Heart left ventricle (tissue), 16 donors: ENCODE measurements at regions not wholly inside any gene's neighbourhood (a gene's known extent, or its start where the extent isn't known, plus 50 kb on each side); places are given as distances from the start of the nearest gene placed in this dataset.

Source experiments
- ATAC-seq, 4 donors: fragments of 200-7000 bp; cut with Tn5 transposase; one replicate each; pipeline ENCODE4 v1.9.1; 2020 to 2022; ENCODE audit warnings: moderate library complexity in 4 of 4, mild to moderate bottlenecking in 3 of 4, moderate number of reproducible peaks in 1 of 4
- DNase-seq, 5 donors: peaks; one replicate each; pipeline ENCODE4 v3.0.0-alpha.2; 2020
- H3K27ac ChIP-seq, 12 donors: fragments of 200-600 bp; sonication (generic) in 4 of 12; one replicate each; pipeline versions ENCODE4 v1.5.0 to v1.8.0; 2016 to 2022; ENCODE audit warnings: mild to moderate bottlenecking in 2 of 12
- H3K27me3 ChIP-seq, 9 donors: fragments of 200-600 bp; sonication (generic) in 2 of 9; one replicate each; pipeline versions ENCODE4 v1.5.1 to v1.8.0; 2016 to 2022; ENCODE audit warnings: mild to moderate bottlenecking in 3 of 9
- H3K36me3 ChIP-seq, 9 donors: fragments of 200-600 bp; sonication (generic) in 2 of 9; one replicate each; pipeline versions ENCODE4 v1.5.0 to v1.8.0; 2018 to 2022; ENCODE audit warnings: mild to moderate bottlenecking in 2 of 9
- H3K4me1 ChIP-seq, 12 donors: fragments of 200-600 bp; sonication (generic) in 4 of 12; one replicate each; pipeline versions ENCODE4 v1.5.0 to v1.8.0; 2016 to 2022; ENCODE audit warnings: mild to moderate bottlenecking in 3 of 12
- H3K4me3 ChIP-seq, 12 donors: fragments of 200-600 bp; sonication (generic) in 4 of 12; one replicate each; pipeline versions ENCODE4 v1.5.0 to v1.8.0; 2017 to 2022; ENCODE audit warnings: mild to moderate bottlenecking in 9 of 12, moderate library complexity in 4 of 12
- H3K9me3 ChIP-seq, 12 donors: fragments of 200-600 bp; sonication (generic) in 4 of 12; one replicate each; pipeline versions ENCODE4 v1.5.0 to v1.8.0; 2016 to 2022; ENCODE audit warnings: mild to moderate bottlenecking in 1 of 12
- CTCF ChIP-seq, 12 donors: fragments of 200-600 bp; sonication (generic) in 4 of 12; IDR thresholded peaks; one replicate each; pipeline versions ENCODE4 v1.5.0 to v1.8.0; 2018 to 2022; ENCODE audit warnings: antibody characterized with exemption in 12 of 12, mild to moderate bottlenecking in 5 of 12
- POLR2A ChIP-seq, 2 donors: fragments of 450-650 bp; IDR thresholded peaks; one replicate each; pipeline ENCODE4 v1.6.1; 2017; ENCODE audit warnings: antibody characterized with exemption in 2 of 2, mild to moderate bottlenecking in 2 of 2, moderate library complexity in 2 of 2
- WGBS, 4 donors: extraction: QIAGEN DNeasy Blood & Tissue Kit in 2 of 4; methylation state at CpG; one replicate each; pipeline versions ENCODE4 v1.1.5 to v1.1.7; 2013 to 2018; 5-methylcytosine and 5-hydroxymethylcytosine counted together
- intact Hi-C, 10 donors: fragments of 100-400 bp; cut with DNase I; formaldehyde crosslinking; loops; one replicate each; pipeline versions ENCODE4 v1.11.1 to v1.14.2; 2022
- donor health status: ischemic (EF 13 %, LVEDD 7.1; RV severe dilation, severe dysfunction).
- donor health status: healthy with polysubstance abuse.
- donor health status: DM: no; HTN: yes; CAD: no.
- donor health status: DM: no; HTN: no; CAD: no.
- donor health status: ischemic (EF 25% LVEDD 6.9; RV normal size, moderate dysfunction).
- donor health status: ischemic (EF 25% LVEDD 5.7; RV mildly dilated, moderate dysfunction).
- donor health status: healthy.
- donor health status: DM: yes; HTN: yes; CAD: no.
- donor health status: ischemic (EF 35%, LVEDD 5.7; RV mildly dilated, moderate dysfunction).
- donor health status: nonischemic (EF 11% LVEDD 7.7; RV severe dilation, severe dysfunction).
- donor health status: DM: yes; HTN: yes; CAD: no.
- donor health status: PGD.
- donor health status: ischemic (EF 29% LVEDD 5.4; RV normal size, mild dysfunction).
- donor health status: nonischemic (EF 23%, LVEDD 6.1; RV moderate dilation, normal function).

DNA sequence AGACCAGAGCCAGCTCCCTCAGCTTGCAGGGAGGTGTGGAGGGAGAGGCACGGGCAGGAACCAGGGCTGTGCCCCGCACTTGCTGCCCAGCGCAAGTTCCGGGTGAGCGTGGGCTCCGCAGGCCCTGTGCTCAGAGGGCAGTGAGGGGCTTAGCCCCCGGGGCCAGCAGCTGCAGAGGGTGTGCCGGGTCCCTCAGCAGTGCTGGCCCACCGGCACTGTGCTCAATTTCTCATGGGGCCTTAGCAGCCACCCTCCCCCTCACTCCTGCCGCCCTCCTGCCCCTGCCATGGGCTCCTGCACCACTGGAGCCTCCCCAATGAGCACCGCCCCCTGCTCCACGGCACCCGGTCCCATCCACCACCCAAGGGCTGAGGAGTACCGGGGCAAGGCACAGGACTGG lies 104.6 kb upstream of the SRD5A3 start:
- Histone ChIP-seq H3K4me1 (peaks cover 0 to 8% (median 0%) of the 10 kb centered on the region in 12 donors), H3K27me3 (no peaks in the 10 kb centered on the region), H3K27ac (no peak overlapping the region), H3K4me3 (no peak overlapping the region), H3K36me3 (no peaks in the 10 kb centered on the region), H3K9me3 (peaks cover 0 to 26% (median 14%) of the 10 kb centered on the region in 12 donors)
- DNase-seq (no peak), ATAC-seq (no peak)
- WGBS, 4 donors, result 73 to 77% (median 77%) methylated on average over 12 to 14 of the region's 14 CpGs
- TF ChIP-seq CTCF (IDR thresholded peaks at IDR 0.05) (no peak), POLR2A (IDR thresholded peaks at IDR 0.05) (no peak)
- intact Hi-C loops, result no loop called here

DNA sequence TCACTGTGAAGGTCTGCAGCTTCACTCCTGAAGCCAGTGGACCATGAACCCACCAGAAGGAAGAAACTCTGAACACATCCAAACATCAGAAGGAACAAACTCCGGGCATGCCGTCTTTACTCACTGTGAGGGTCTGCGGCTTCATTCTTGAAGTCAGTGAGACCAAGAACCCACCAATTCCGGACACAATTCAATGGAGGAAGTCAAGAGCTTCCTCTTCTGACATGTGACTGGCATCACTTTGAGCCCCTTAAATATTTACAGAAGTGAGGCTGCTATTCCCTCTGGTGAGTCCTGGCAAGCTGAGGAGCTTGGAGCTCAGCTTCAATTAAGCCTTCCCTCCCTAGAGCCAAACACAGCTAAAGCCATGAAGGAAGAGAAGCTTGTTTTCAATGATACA lies 103.5 kb upstream of the SRD5A3 start:
- 66 to 89% (median 81%) methylated on average over 4 of the region's 4 CpGs for WGBS, 4 donors
- Histone ChIP-seq H3K9me3 (peaks cover 0 to 26% (median 14%) of the 10 kb centered on the region in 12 donors), H3K36me3 (no peaks in the 10 kb centered on the region), H3K27ac (no peak overlapping the region), H3K4me1 (peaks cover 0 to 8% (median 0%) of the 10 kb centered on the region in 12 donors), H3K4me3 (no peak overlapping the region), H3K27me3 (no peaks in the 10 kb centered on the region)
- DNase-seq, result no peak
- no peak for ATAC-seq
- intact Hi-C loops, result no loop called here
- TF ChIP-seq POLR2A (IDR thresholded peaks at IDR 0.05), result no peak
- TF ChIP-seq CTCF (IDR thresholded peaks at IDR 0.05), result no peak

GRCh38 chr4:55247521-55247920 lies 98.5 kb upstream of the SRD5A3 start:
- H3K27ac ChIP-seq, result peak overlapping the region in 1 of 12 donors; percentile 9
- TF ChIP-seq CTCF (IDR thresholded peaks at IDR 0.05), result no peak
- no peak for TF ChIP-seq POLR2A (IDR thresholded peaks at IDR 0.05)
- no peak overlapping the region for H3K4me3 ChIP-seq
- DNase-seq, result no peak
- H3K9me3 ChIP-seq, result no peaks in the 10 kb centered on the region
- intact Hi-C loops, result no loop called here
- H3K36me3 ChIP-seq, result no peaks in the 10 kb centered on the region
- peaks cover 0 to 7% (median 0%) of the 10 kb centered on the region in 12 donors for H3K4me1 ChIP-seq
- no peaks in the 10 kb centered on the region for H3K27me3 ChIP-seq
- ATAC-seq, result no peak
- 65 to 80% (median 72%) methylated on average over 5 of the region's 5 CpGs for WGBS, 4 donors

DNA sequence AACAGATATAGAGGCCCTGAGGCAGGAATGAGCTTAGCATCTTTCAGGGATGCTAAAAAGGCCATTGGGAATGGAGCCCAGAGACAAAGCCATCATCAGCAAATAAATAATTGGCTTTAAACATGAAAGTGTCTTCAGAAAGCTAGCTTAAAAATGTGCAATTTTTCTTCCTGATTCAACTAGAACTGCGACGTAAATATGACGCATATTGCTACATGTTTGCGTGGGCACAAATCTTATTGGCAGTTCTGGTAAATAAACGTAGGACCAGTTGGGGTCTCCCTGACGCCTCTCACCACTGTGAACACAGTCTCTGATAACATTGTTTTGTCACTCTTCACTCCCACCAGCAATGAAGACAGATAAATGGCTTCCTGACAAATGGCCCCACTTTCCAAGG lies 97.3 kb upstream of the SRD5A3 start:
- Histone ChIP-seq H3K4me1 (peaks cover 0 to 7% (median 0%) of the 10 kb centered on the region in 12 donors), H3K4me3 (no peak overlapping the region), H3K27me3 (no peaks in the 10 kb centered on the region), H3K9me3 (no peaks in the 10 kb centered on the region), H3K36me3 (no peaks in the 10 kb centered on the region), H3K27ac (no peak overlapping the region)
- TF ChIP-seq POLR2A (IDR thresholded peaks at IDR 0.05), result no peak
- no peak for TF ChIP-seq CTCF (IDR thresholded peaks at IDR 0.05)
- 79 to 86% (median 82%) methylated on average over 6 of the region's 6 CpGs for WGBS, 4 donors
- ATAC-seq (no peak), DNase-seq (no peak)
- intact Hi-C loops, result no loop called here
